Stimulated activated memory B cell treated with anti-CD40 and anti-IgM and Interleukin-4, amounts not matched to agents 10 μg/mL and 1 μg/mL and 100 μg/mL, for 72 hours (primary cell): ENCODE measurements at regions not wholly inside any gene's neighbourhood (a gene's known extent, or its start where the extent isn't known, plus 50 kb on each side); places are given as distances from the start of the nearest gene placed in this dataset.
A peak's percentile ranks its signal among the peaks of the same experiment; 100 is the strongest.

Source experiments
- ATAC-seq: fragments of 150-1000 bp; cut with Tn5 transposase; 2 replicates; pipeline ENCODE4 v1.10.0; 2021
- H3K27ac Mint-ChIP-seq: one replicate; pipeline ENCODE4 v1.8.0; 2022; ENCODE audit warnings: mild to moderate bottlenecking, mixed read lengths
- H3K27me3 Mint-ChIP-seq: one replicate; pipeline ENCODE4 v1.8.0; 2022; ENCODE audit warnings: mixed read lengths
- H3K36me3 Mint-ChIP-seq: one replicate; pipeline ENCODE4 v1.8.0; 2022; ENCODE audit warnings: mixed read lengths
- H3K4me1 Mint-ChIP-seq: one replicate; pipeline ENCODE4 v1.8.0; 2022; ENCODE audit warnings: mixed read lengths
- H3K4me3 Mint-ChIP-seq: one replicate; pipeline ENCODE4 v1.8.0; 2022; ENCODE audit warnings: mild to moderate bottlenecking, moderate library complexity, mixed read lengths
- H3K9me3 Mint-ChIP-seq: one replicate; pipeline ENCODE4 v1.8.0; 2022; ENCODE audit warnings: mixed read lengths

DNA sequence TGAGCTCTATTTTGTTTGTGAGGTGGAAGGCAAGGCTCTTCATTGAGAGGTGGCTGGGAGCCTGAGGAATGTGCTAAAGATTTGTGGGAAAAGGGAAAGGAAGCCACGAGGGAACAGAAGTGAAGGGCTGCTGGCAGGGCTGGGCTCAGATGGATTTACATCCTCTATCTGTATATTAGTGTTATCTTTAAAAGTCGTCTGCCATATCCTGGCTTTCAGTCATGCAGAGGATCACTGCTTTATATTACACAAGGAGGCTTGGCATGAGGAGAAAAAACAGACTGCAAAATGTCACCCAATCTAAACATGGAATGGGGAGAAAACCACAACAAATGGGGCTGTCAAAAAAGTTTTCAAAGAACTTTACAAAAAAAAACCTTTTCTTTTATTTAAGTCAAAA is 434.4 kb downstream of the HRH4 start:
- Mint-ChIP-seq H3K27ac (no peak overlapping the region), H3K4me1 (no peaks in the 10 kb centered on the region), H3K27me3 (peaks cover 10% of the 10 kb centered on the region), H3K9me3 (peaks cover 4% of the 10 kb centered on the region), H3K4me3 (no peak overlapping the region), H3K36me3 (no peaks in the 10 kb centered on the region)
- no peak for ATAC-seq

- Mint-ChIP-seq H3K36me3 (no peaks in the 10 kb centered on the region), H3K27me3 (peaks cover 10% of the 10 kb centered on the region), H3K27ac (no peak overlapping the region), H3K4me3 (no peak overlapping the region), H3K9me3 (peaks cover 8% of the 10 kb centered on the region), H3K4me1 (no peaks in the 10 kb centered on the region)
- no peak for ATAC-seq
These were observed 437.0 kb downstream of the HRH4 start for GRCh38 chr18:24897461-24897860.

- no peak for ATAC-seq
- H3K4me3 Mint-ChIP-seq, result no peak overlapping the region
- H3K9me3 Mint-ChIP-seq, result peaks cover 10% of the 10 kb centered on the region
- no peaks in the 10 kb centered on the region for H3K36me3 Mint-ChIP-seq
- no peaks in the 10 kb centered on the region for H3K27me3 Mint-ChIP-seq
- H3K4me1 Mint-ChIP-seq, result no peaks in the 10 kb centered on the region
- no peak overlapping the region for H3K27ac Mint-ChIP-seq
These were observed 441.7 kb downstream of the ZNF521 start for GRCh38 chr18:24910221-24910620.

DNA sequence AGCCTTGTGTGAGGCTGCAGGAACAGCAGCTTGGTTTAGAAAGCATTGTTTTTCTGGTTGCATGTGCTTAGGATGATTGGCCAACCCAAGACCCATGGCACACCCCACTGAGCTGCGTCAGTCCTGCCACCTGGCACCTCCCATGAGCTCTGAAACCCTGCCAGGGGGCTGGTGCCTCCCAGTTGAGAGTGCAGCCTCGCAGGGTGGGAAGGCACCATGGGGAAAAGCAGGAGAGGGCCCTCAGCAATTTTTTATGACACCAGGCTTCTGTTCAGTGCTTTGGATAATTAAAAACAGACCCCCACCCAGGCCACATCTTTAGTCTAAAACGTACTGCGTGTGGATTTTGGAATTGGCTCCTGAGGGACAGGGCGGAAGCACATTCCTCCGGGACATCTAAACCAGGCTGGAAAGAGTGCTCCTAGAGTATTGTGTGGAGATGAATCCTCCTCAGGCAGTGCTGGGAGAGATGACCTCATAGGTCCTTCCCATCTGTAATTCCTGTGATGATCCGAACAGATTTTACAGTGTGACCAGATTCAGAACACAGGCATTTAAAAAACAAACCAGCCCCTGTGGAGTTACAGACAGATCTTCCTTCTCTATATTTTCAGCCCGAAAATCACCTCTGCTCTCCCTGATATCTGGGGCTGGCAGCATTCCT is 438.3 kb downstream of the ZNF521 start:
- H3K4me1 Mint-ChIP-seq, result no peaks in the 10 kb centered on the region
- no peaks in the 10 kb centered on the region for H3K9me3 Mint-ChIP-seq
- no peak for ATAC-seq
- no peaks in the 10 kb centered on the region for H3K27me3 Mint-ChIP-seq
- no peak overlapping the region for H3K4me3 Mint-ChIP-seq
- H3K27ac Mint-ChIP-seq, result no peak overlapping the region
- H3K36me3 Mint-ChIP-seq, result no peaks in the 10 kb centered on the region

DNA sequence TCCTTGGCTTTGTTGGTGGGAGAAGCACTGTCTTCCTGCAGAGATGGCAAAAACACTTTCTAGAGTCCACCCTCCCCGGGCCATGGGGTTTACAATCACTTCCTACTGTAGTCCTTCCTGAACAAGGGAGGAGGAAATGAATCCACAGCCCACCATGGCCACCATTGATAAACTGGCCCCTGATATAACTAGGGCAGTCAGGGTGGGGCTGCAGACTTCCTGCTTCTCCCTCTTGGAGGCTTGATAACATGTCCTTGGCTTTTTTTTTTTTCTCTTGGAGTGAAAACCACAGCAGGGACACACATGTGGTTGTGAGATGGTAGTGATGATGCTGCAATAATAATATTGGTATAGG is 437.8 kb downstream of the ZNF521 start:
- Mint-ChIP-seq H3K4me3 (no peak overlapping the region), H3K27me3 (no peaks in the 10 kb centered on the region), H3K27ac (no peak overlapping the region), H3K36me3 (no peaks in the 10 kb centered on the region), H3K4me1 (no peaks in the 10 kb centered on the region), H3K9me3 (no peaks in the 10 kb centered on the region)
- ATAC-seq, result no peak

DNA sequence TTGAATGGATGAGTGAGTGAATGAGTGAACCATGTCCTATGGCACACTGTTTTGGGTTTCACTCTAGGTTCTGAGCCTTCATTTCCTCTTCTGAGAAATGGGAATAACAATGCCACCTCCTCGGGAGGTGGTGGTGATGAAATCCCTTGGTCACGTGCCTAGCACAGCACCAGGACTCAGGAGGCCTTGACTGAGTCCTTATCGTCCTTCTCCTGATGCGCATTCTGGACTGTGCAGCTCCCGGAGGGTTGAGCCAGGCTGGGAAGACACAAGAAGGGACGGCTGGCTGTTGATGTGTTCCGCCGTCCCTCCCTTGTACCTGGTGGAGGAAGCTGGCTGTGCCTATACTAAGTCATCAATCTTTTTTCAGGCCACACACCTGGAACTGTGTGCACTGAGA is 437.3 kb downstream of the ZNF521 start:
- Mint-ChIP-seq H3K36me3 (no peaks in the 10 kb centered on the region), H3K27ac (no peak overlapping the region), H3K9me3 (no peaks in the 10 kb centered on the region), H3K4me3 (no peak overlapping the region), H3K27me3 (no peaks in the 10 kb centered on the region), H3K4me1 (no peaks in the 10 kb centered on the region)
- ATAC-seq, result no peak

DNA sequence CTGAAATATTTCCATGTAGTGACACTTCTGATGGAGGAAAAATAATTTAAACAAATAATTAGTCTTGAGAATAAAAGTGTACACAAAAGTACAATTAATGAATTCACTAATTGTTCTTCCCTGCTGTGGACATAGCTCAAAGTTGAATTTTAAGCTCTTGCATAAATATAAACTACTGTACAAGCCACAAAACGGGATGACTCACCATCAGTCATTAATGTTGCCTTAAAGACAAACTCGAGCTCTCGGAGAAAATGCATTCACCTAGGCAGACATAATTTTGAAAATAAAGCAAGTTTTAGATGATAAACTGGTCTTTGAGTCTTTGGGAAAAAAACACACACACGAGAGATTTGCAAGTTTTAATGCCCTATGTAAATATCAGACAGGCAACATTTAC is 436.4 kb downstream of the ZNF521 start:
- H3K27me3 Mint-ChIP-seq, result no peaks in the 10 kb centered on the region
- H3K36me3 Mint-ChIP-seq, result no peaks in the 10 kb centered on the region
- no peak overlapping the region for H3K27ac Mint-ChIP-seq
- ATAC-seq, result no peak
- H3K4me3 Mint-ChIP-seq, result no peak overlapping the region
- no peaks in the 10 kb centered on the region for H3K4me1 Mint-ChIP-seq
- H3K9me3 Mint-ChIP-seq, result no peaks in the 10 kb centered on the region

- no peak overlapping the region for H3K27ac Mint-ChIP-seq
- ATAC-seq, result no peak
- peaks cover 16% of the 10 kb centered on the region for H3K4me1 Mint-ChIP-seq
- H3K9me3 Mint-ChIP-seq, result no peaks in the 10 kb centered on the region
- no peaks in the 10 kb centered on the region for H3K36me3 Mint-ChIP-seq
- H3K27me3 Mint-ChIP-seq, result no peaks in the 10 kb centered on the region
- no peak overlapping the region for H3K4me3 Mint-ChIP-seq
These were observed 434.2 kb downstream of the ZNF521 start for GRCh38 chr18:24917767-24918166.

- Mint-ChIP-seq H3K36me3 (no peaks in the 10 kb centered on the region), H3K9me3 (no peaks in the 10 kb centered on the region)
These were observed 433.7 kb downstream of the ZNF521 start for GRCh38 chr18:24918257-24918656.

DNA sequence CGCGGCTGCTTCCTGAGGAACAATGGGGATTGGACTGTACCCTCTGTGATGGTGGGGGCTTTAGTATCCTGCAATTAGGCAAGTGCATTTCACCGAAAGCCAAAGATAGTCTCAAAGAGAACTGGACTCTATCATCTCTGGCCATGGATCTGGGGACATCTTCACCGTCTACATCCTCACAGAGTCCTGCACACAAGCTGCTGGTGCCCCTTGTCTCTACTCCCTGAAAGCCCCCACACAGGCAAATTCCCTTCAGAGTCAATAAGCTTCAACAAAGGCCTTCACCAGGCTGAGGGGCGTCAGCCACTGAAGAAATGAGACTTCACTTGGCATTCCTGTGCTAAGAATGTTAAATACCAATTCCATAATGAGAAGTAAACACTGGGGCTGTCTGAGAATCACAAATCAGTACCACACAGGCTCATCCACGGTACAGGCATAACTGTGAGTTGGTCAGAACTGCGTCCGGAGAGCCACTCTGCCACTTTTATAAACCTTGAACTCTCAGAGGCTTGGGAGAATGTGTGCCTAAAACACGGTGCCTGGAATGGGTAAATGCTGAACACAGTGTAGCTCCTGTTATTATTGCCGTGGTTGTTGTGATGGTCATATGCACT is 432.7 kb downstream of the ZNF521 start:
- ATAC-seq, result no peak
- Mint-ChIP-seq H3K36me3 (no peaks in the 10 kb centered on the region), H3K27ac (no peak overlapping the region), H3K9me3 (no peaks in the 10 kb centered on the region), H3K4me1 (peaks cover 31% of the 10 kb centered on the region), H3K4me3 (no peak overlapping the region), H3K27me3 (no peaks in the 10 kb centered on the region)

More at GRCh38 chr18:24918257-24918656, 433.7 kb downstream of the ZNF521 start:
- H3K4me1 Mint-ChIP-seq, result peaks cover 21% of the 10 kb centered on the region
- H3K27me3 Mint-ChIP-seq, result no peaks in the 10 kb centered on the region
- no peak overlapping the region for H3K4me3 Mint-ChIP-seq
- no peak overlapping the region for H3K27ac Mint-ChIP-seq
- ATAC-seq, result no peak

DNA sequence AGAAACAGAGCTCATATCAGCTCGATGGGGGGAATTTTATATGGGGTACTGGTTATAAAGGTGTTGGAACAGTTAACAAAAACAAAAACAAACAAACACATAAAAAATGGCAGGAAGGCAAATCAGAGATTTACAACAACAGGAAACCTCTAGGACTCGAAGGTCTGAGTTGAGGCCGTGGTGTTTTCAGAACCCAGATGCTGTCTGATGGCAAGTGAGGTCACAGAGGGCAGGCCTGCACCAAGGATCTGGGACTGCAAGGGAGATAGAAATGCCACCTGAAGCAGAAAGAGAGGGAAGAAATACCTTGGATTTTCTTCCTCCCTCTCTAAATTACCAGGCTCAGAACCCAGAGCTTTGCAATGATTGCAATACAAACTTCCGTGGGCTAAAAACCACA is 429.5 kb downstream of the ZNF521 start:
- H3K27ac Mint-ChIP-seq, result peak overlapping the region; percentile 83
- no peaks in the 10 kb centered on the region for H3K36me3 Mint-ChIP-seq
- no peaks in the 10 kb centered on the region for H3K9me3 Mint-ChIP-seq
- ATAC-seq, result peak; percentile 59
- H3K27me3 Mint-ChIP-seq, result no peaks in the 10 kb centered on the region
- H3K4me1 Mint-ChIP-seq, result peaks cover 56% of the 10 kb centered on the region
- H3K4me3 Mint-ChIP-seq, result peak overlapping the region; percentile 10

GRCh38 chr18:24923138-24923537 is 428.8 kb downstream of the ZNF521 start:
- H3K36me3 Mint-ChIP-seq, result no peaks in the 10 kb centered on the region
- peaks cover 59% of the 10 kb centered on the region for H3K4me1 Mint-ChIP-seq
- H3K9me3 Mint-ChIP-seq, result no peaks in the 10 kb centered on the region
- H3K27me3 Mint-ChIP-seq, result no peaks in the 10 kb centered on the region
- ATAC-seq, result peak; percentile 84
- peak overlapping the region; percentile 83 for H3K27ac Mint-ChIP-seq
- peak overlapping the region; percentile 18 for H3K4me3 Mint-ChIP-seq

GRCh38 chr18:24924066-24924716 is 427.8 kb downstream of the ZNF521 start:
- H3K27me3 Mint-ChIP-seq, result no peaks in the 10 kb centered on the region
- H3K36me3 Mint-ChIP-seq, result no peaks in the 10 kb centered on the region
- ATAC-seq, result no peak
- peaks cover 67% of the 10 kb centered on the region for H3K4me1 Mint-ChIP-seq
- H3K4me3 Mint-ChIP-seq, result no peak overlapping the region
- peak overlapping the region; percentile 83 for H3K27ac Mint-ChIP-seq
- no peaks in the 10 kb centered on the region for H3K9me3 Mint-ChIP-seq

DNA sequence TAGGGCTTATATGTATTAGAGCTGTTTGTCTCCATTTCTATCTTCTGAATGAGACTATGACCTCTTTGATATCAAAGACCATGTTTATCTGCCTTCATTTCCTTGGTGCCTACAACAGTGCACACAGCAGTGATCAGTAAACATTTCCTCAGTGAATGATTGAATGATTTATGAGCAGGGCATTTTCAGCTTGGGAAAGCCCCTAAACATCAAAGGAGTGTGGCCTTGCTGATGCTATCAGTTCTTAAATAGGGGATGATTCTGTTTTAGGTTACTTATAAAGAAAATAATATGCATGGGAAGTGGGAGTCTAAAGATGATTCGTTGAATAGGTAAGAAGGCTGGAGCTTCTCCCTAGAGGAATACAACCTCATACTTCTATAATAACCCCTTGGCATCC is 425.3 kb downstream of the ZNF521 start:
- H3K27me3 Mint-ChIP-seq, result no peaks in the 10 kb centered on the region
- H3K4me3 Mint-ChIP-seq, result no peak overlapping the region
- peak overlapping the region; percentile 26 for H3K27ac Mint-ChIP-seq
- H3K4me1 Mint-ChIP-seq, result peaks cover 79% of the 10 kb centered on the region
- H3K9me3 Mint-ChIP-seq, result no peaks in the 10 kb centered on the region
- H3K36me3 Mint-ChIP-seq, result no peaks in the 10 kb centered on the region
- no peak for ATAC-seq

DNA sequence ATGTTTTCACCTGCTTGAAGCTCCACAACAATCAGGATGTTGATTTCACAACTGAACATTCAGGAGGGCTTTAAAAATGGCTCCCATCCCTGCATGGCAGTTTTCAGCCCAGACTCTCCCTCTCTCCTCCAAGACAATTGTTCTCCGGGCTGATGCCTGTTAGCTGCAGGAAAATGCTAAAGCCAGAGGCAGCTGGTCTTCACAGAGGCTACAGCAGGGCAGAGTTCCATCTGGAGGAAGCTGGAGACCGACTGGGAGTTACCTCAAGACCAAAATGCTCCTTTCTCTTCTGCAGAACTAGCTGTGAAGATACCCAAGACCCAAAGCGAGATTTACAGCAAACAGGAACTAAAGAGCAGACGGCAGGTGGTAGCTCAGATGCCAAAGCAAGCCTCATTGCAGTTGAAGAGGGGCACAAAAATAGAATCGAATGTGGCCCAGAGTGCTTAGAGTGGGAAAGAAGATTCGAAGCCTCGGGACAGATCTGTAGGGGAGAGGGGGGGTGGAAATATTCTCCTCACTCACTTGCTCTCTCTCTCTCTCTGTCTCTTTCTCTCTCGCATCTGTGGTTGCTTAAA is 423.6 kb downstream of the ZNF521 start:
- Mint-ChIP-seq H3K4me1 (peaks cover 65% of the 10 kb centered on the region), H3K36me3 (no peaks in the 10 kb centered on the region), H3K9me3 (no peaks in the 10 kb centered on the region), H3K4me3 (peak overlapping the region; percentile 46), H3K27ac (peak overlapping the region; percentile 81), H3K27me3 (no peaks in the 10 kb centered on the region)
- peak; percentile 55 for ATAC-seq

GRCh38 chr18:24930478-24930877 is 421.5 kb downstream of the ZNF521 start:
- ATAC-seq, result no peak
- H3K27me3 Mint-ChIP-seq, result no peaks in the 10 kb centered on the region
- H3K4me3 Mint-ChIP-seq, result no peak overlapping the region
- H3K9me3 Mint-ChIP-seq, result no peaks in the 10 kb centered on the region
- peak overlapping the region; percentile 2 for H3K27ac Mint-ChIP-seq
- peaks cover 57% of the 10 kb centered on the region for H3K4me1 Mint-ChIP-seq
- H3K36me3 Mint-ChIP-seq, result no peaks in the 10 kb centered on the region
